ENCODE measurements at regions not wholly inside any gene's neighbourhood (a gene's known extent, or its start where the extent isn't known, plus 50 kb on each side); places are given as distances from the start of the nearest gene placed in this dataset.
"Not testable (repeated sequence)": the region's sequence is repeated elsewhere in the genome, so short reads cannot be mapped to it uniquely, and the experiment has no call there.

- H3K27ac Mint-ChIP-seq; ATAC-seq; DNase-seq (ENCODE audit: low spot score): not testable (repeated sequence)
Observed at GRCh38 chr5:85638495-85639125, 979.1 kb upstream of the COX7C start.

GRCh38 chr5:85646036-85646435, 971.7 kb upstream of the COX7C start:
- H3K4me3 Mint-ChIP-seq: no peak overlapping the region
- H3K4me1 Mint-ChIP-seq (ENCODE audit: low read depth in 2 of 2): no peaks in the 10 kb centered on the region
- peaks cover 7% of the 10 kb centered on the region for H3K36me3 Mint-ChIP-seq
- peaks cover 9% of the 10 kb centered on the region for H3K9me3 Mint-ChIP-seq
- ATAC-seq: no peak
- no peak overlapping the region for H3K27ac Mint-ChIP-seq
- DNase-seq (ENCODE audit: low spot score): no peak
- no peaks in the 10 kb centered on the region for H3K27me3 Mint-ChIP-seq

More at GRCh38 chr5:85638495-85639125, 979.1 kb upstream of the COX7C start:
- H3K4me3 Mint-ChIP-seq; H3K4me1 Mint-ChIP-seq (ENCODE audit: low read depth in 2 of 2); H3K9me3 Mint-ChIP-seq; H3K27me3 Mint-ChIP-seq; H3K36me3 Mint-ChIP-seq: not testable (repeated sequence)

- no peaks in the 10 kb centered on the region for H3K27me3 Mint-ChIP-seq
- no peak for ATAC-seq
- H3K4me3 Mint-ChIP-seq: no peak overlapping the region
- H3K27ac Mint-ChIP-seq: no peak overlapping the region
- no peak for DNase-seq (ENCODE audit: low spot score)
- H3K36me3 Mint-ChIP-seq: peaks cover 7% of the 10 kb centered on the region
- H3K4me1 Mint-ChIP-seq (ENCODE audit: low read depth in 2 of 2): no peaks in the 10 kb centered on the region
- peaks cover 9% of the 10 kb centered on the region for H3K9me3 Mint-ChIP-seq
Observed at GRCh38 chr5:85646641-85647040, 971.1 kb upstream of the COX7C start.

- DNase-seq (ENCODE audit: low spot score) (no peak), ATAC-seq (no peak)
- Mint-ChIP-seq H3K4me3 (no peak overlapping the region), H3K9me3 (peaks cover 9% of the 10 kb centered on the region), H3K4me1 (ENCODE audit: low read depth in 2 of 2) (no peaks in the 10 kb centered on the region), H3K27me3 (no peaks in the 10 kb centered on the region), H3K36me3 (peaks cover 7% of the 10 kb centered on the region), H3K27ac (no peak overlapping the region)
Observed at GRCh38 chr5:85647349-85648127, 970.2 kb upstream of the COX7C start.

GRCh38 chr5:85648495-85648894, 969.2 kb upstream of the COX7C start:
- no peaks in the 10 kb centered on the region for H3K4me1 Mint-ChIP-seq (ENCODE audit: low read depth in 2 of 2)
- DNase-seq (ENCODE audit: low spot score): no peak
- ATAC-seq: no peak
- H3K27me3 Mint-ChIP-seq: no peaks in the 10 kb centered on the region
- no peak overlapping the region for H3K27ac Mint-ChIP-seq
- no peak overlapping the region for H3K4me3 Mint-ChIP-seq
- peaks cover 9% of the 10 kb centered on the region for H3K9me3 Mint-ChIP-seq
- peaks cover 7% of the 10 kb centered on the region for H3K36me3 Mint-ChIP-seq

- Mint-ChIP-seq H3K36me3 (peaks cover 4% of the 10 kb centered on the region), H3K9me3 (peaks cover 16% of the 10 kb centered on the region), H3K4me3 (no peak overlapping the region), H3K27ac (no peak overlapping the region), H3K4me1 (ENCODE audit: low read depth in 2 of 2) (no peaks in the 10 kb centered on the region), H3K27me3 (no peaks in the 10 kb centered on the region)
- no peak for DNase-seq (ENCODE audit: low spot score)
- no peak for ATAC-seq
Observed at GRCh38 chr5:85651731-85652130, 966.0 kb upstream of the COX7C start.

- not testable (repeated sequence) for ATAC-seq; H3K36me3 Mint-ChIP-seq; H3K27me3 Mint-ChIP-seq; H3K4me1 Mint-ChIP-seq (ENCODE audit: low read depth in 2 of 2); H3K27ac Mint-ChIP-seq; H3K4me3 Mint-ChIP-seq; DNase-seq (ENCODE audit: low spot score)
- peaks cover 16% of the 10 kb centered on the region for H3K9me3 Mint-ChIP-seq
Observed at GRCh38 chr5:85654144-85654543, 963.6 kb upstream of the COX7C start.

- DNase-seq (ENCODE audit: low spot score): no peak
- H3K4me1 Mint-ChIP-seq (ENCODE audit: low read depth in 2 of 2): no peaks in the 10 kb centered on the region
- no peaks in the 10 kb centered on the region for H3K36me3 Mint-ChIP-seq
- ATAC-seq: no peak
- H3K27me3 Mint-ChIP-seq: no peaks in the 10 kb centered on the region
- H3K27ac Mint-ChIP-seq: no peak overlapping the region
- H3K4me3 Mint-ChIP-seq: no peak overlapping the region
- H3K9me3 Mint-ChIP-seq: peaks cover 13% of the 10 kb centered on the region
Observed at GRCh38 chr5:85656050-85656449, 961.7 kb upstream of the COX7C start.

GRCh38 chr5:85657328-85657727, 960.4 kb upstream of the COX7C start:
- not testable (repeated sequence) for ATAC-seq; H3K4me3 Mint-ChIP-seq; H3K27me3 Mint-ChIP-seq; H3K36me3 Mint-ChIP-seq; H3K4me1 Mint-ChIP-seq (ENCODE audit: low read depth in 2 of 2); H3K27ac Mint-ChIP-seq; DNase-seq (ENCODE audit: low spot score)
- H3K9me3 Mint-ChIP-seq: peaks cover 15% of the 10 kb centered on the region

- not testable (repeated sequence) for H3K4me1 Mint-ChIP-seq (ENCODE audit: low read depth in 2 of 2); H3K9me3 Mint-ChIP-seq; H3K27me3 Mint-ChIP-seq; H3K4me3 Mint-ChIP-seq; H3K27ac Mint-ChIP-seq; DNase-seq (ENCODE audit: low spot score); ATAC-seq
- H3K36me3 Mint-ChIP-seq: peaks cover 10% of the 10 kb centered on the region
Observed at GRCh38 chr5:85662969-85663707, 954.6 kb upstream of the COX7C start.

- DNase-seq (ENCODE audit: low spot score) (no peak), ATAC-seq (no peak)
- Mint-ChIP-seq H3K4me1 (ENCODE audit: low read depth in 2 of 2) (no peaks in the 10 kb centered on the region), H3K4me3 (no peak overlapping the region), H3K9me3 (peaks cover 10% of the 10 kb centered on the region), H3K27me3 (no peaks in the 10 kb centered on the region), H3K27ac (no peak overlapping the region), H3K36me3 (peaks cover 10% of the 10 kb centered on the region)
Observed at GRCh38 chr5:85663708-85664031, 954.1 kb upstream of the COX7C start.

- H3K36me3 Mint-ChIP-seq: peaks cover 4% of the 10 kb centered on the region
- H3K27me3 Mint-ChIP-seq: no peaks in the 10 kb centered on the region
- peaks cover 12% of the 10 kb centered on the region for H3K9me3 Mint-ChIP-seq
- H3K27ac Mint-ChIP-seq: no peak overlapping the region
- no peak for ATAC-seq
- no peak for DNase-seq (ENCODE audit: low spot score)
- H3K4me3 Mint-ChIP-seq: no peak overlapping the region
- no peaks in the 10 kb centered on the region for H3K4me1 Mint-ChIP-seq (ENCODE audit: low read depth in 2 of 2)
Observed at GRCh38 chr5:85670417-85670816, 947.3 kb upstream of the COX7C start.

- peaks cover 12% of the 10 kb centered on the region for H3K9me3 Mint-ChIP-seq
Observed at GRCh38 chr5:85671223-85671970, 946.3 kb upstream of the COX7C start.

GRCh38 chr5:85681871-85682270, 935.9 kb upstream of the COX7C start:
- no peak overlapping the region for H3K27ac Mint-ChIP-seq
- ATAC-seq (no peak), DNase-seq (ENCODE audit: low spot score) (no peak)
- no peaks in the 10 kb centered on the region for H3K4me1 Mint-ChIP-seq (ENCODE audit: low read depth in 2 of 2)
- H3K9me3 Mint-ChIP-seq: peaks cover 4% of the 10 kb centered on the region
- no peak overlapping the region for H3K4me3 Mint-ChIP-seq
- no peaks in the 10 kb centered on the region for H3K36me3 Mint-ChIP-seq
- no peaks in the 10 kb centered on the region for H3K27me3 Mint-ChIP-seq

More at GRCh38 chr5:85671223-85671970, 946.3 kb upstream of the COX7C start:
- H3K27me3 Mint-ChIP-seq: no peaks in the 10 kb centered on the region
- peaks cover 5% of the 10 kb centered on the region for H3K36me3 Mint-ChIP-seq
- no peak overlapping the region for H3K27ac Mint-ChIP-seq
- no peaks in the 10 kb centered on the region for H3K4me1 Mint-ChIP-seq (ENCODE audit: low read depth in 2 of 2)
- ATAC-seq (no peak), DNase-seq (ENCODE audit: low spot score) (no peak)
- H3K4me3 Mint-ChIP-seq: no peak overlapping the region

All from natural killer cell treated with Interleukin-12 subunit alpha and Interleukin-12 subunit beta and Interleukin-15 and Interleukin-18, amount 100 ng/mL, for 72 hours (primary cell).